ENCODE measurements at regions not wholly inside any gene's neighbourhood (a gene's known extent, or its start where the extent isn't known, plus 50 kb on each side); places are given as distances from the start of the nearest gene placed in this dataset.

DNA sequence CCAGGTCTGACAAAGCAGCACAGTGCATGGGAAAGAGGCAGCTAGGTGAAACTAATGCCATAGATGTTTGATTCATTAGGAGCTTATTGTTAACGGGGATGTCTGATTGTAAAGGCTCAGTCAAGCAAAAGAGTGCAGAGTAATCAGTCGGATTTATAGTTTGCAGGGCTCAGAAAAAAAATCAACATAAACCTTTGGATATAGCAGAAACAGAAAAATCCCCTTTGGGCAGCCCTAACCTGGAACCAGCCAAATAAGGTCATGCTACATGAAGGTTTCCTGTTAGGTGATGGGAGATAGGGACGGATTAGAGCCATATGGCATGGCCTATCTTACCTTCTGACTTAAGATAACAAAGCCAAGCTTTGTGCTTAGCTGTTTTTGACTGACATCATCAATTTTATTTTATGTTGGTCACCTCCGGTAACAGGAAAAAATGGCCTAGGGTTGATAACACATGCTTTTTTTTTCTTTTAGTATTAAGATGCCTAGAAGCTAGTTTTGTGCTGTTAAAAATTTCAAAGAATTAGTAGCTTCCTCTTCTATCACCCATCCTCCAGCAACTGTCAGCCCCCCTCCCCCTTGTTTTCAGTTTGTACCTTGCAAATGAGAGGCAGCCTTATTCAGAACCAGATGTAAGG lies 60.7 kb upstream of the ZEB2 start:
- H3K4me3 ChIP-seq (replicated peaks; ENCODE audit: low read depth, low read length), result no peak overlapping the region
- TF ChIP-seq, protein P1, sequence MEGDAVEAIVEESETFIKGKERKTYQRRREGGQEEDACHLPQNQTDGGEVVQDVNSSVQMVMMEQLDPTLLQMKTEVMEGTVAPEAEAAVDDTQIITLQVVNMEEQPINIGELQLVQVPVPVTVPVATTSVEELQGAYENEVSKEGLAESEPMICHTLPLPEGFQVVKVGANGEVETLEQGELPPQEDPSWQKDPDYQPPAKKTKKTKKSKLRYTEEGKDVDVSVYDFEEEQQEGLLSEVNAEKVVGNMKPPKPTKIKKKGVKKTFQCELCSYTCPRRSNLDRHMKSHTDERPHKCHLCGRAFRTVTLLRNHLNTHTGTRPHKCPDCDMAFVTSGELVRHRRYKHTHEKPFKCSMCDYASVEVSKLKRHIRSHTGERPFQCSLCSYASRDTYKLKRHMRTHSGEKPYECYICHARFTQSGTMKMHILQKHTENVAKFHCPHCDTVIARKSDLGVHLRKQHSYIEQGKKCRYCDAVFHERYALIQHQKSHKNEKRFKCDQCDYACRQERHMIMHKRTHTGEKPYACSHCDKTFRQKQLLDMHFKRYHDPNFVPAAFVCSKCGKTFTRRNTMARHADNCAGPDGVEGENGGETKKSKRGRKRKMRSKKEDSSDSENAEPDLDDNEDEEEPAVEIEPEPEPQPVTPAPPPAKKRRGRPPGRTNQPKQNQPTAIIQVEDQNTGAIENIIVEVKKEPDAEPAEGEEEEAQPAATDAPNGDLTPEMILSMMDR (IDR thresholded peaks at IDR 0.05; ENCODE audit: low read depth, low read length, missing control alignments), result no peak
- no peak for DNase-seq (ENCODE audit: extremely low read depth, low read depth)

DNA sequence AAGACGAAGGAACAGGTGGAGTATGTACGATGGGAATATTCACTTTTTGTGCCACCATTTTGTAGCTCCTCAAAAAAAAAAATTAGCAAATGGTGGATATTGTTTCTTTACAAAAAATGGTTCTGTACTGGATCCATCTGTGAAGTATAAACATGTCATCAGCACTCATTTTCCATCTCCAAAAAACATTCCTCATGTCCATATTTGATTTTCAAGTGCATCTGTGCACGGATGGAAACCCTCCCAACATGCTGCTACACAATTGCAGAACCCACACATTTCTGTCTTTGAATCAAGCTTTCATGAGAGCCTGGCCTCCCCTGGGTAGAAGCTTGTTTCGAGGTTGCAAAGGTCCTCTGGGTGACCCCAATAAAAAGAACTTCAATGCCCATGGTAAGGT lies 59.6 kb upstream of the ZEB2 start:
- TF ChIP-seq, protein P1 (IDR thresholded peaks at IDR 0.05; ENCODE audit: low read depth, low read length, missing control alignments), result no peak
- DNase-seq (ENCODE audit: extremely low read depth, low read depth), result no peak
- no peak overlapping the region for H3K4me3 ChIP-seq (replicated peaks; ENCODE audit: low read depth, low read length)

DNA sequence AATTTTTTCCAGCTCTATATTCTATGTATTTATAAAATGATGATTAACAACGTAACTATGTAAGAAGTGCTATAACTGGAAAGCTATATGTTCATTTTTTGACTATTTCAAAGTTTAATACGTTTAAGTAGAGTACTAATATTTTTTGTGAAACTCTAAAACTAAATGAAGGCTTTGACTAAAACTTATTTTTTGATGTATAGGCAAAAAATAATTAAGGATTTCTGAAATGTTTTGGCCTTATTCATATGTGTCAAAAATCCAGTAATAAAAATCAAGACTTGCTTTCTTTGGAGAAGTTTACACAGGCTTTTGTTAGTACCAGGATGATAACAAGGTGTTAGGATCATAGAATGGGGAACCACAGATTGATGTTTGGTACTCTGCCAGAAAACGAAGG lies 58.2 kb upstream of the ZEB2 start:
- no peak for DNase-seq (ENCODE audit: extremely low read depth, low read depth)
- H3K4me3 ChIP-seq (replicated peaks; ENCODE audit: low read depth, low read length), result no peak overlapping the region
- TF ChIP-seq, protein P1 (IDR thresholded peaks at IDR 0.05; ENCODE audit: low read depth, low read length, missing control alignments), result no peak

DNA sequence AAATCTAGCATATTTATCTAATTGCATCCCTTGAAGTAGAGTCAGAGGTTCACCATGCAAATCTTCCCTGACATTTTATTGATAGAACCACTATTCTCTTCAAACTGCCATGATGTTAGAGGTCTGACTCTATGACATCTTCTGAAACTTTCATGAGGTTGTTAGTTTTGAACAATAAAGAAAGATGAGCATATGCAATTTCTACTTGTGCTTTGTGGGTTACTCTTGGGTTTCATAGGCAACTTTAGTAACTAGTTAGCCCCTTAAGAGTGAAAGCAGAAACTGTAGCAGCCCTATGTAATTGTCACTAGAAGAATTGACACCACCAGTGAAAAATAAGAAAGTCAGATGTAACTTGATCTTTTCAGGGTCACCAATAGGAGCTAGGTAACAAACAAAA lies 53.1 kb upstream of the ZEB2 start:
- DNase-seq (ENCODE audit: extremely low read depth, low read depth), result no peak
- H3K4me3 ChIP-seq (replicated peaks; ENCODE audit: low read depth, low read length), result no peak overlapping the region
- TF ChIP-seq, protein P1 (IDR thresholded peaks at IDR 0.05; ENCODE audit: low read depth, low read length, missing control alignments), result no peak

DNA sequence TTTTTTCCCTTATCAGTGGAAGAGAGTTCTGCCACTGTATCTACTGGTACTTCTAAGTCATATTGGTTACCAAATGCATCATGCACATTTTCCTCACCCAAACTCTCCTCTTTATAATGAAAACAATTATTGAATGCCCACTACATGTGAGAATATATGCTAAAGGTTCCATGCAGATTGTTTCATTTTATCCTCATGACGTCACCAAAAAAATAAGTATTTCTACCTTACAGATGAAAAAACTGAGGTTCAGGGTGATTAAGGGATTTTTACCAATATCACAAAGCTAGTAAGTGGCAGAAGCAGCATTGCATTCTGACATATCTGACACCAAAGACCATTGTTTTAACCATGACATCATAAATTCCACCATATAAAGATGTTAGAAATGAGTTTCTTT lies 51.9 kb upstream of the ZEB2 start:
- TF ChIP-seq, protein P1 (IDR thresholded peaks at IDR 0.05; ENCODE audit: low read depth, low read length, missing control alignments), result no peak
- no peak for DNase-seq (ENCODE audit: extremely low read depth, low read depth)
- H3K4me3 ChIP-seq (replicated peaks; ENCODE audit: low read depth, low read length), result no peak overlapping the region

DNA sequence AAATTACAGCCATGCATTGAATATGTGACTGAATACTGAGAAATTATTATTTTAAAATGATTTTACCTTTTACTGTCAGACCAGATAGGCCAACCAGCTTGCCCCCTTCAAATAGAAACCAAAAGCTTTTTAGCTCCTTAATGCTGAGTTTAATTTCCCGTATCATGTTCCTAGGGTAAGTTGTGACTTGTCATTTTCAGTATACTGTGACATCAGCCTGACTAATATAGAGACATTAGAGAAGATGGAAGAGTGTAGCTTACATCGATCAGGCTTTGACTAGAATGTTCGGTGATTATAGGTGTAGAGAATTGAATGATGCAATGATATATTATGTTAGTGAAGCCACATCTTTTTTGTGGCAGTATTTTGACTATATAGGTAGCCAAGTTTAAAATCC lies 50.6 kb upstream of the ZEB2 start:
- DNase-seq (ENCODE audit: extremely low read depth, low read depth), result no peak
- H3K4me3 ChIP-seq (replicated peaks; ENCODE audit: low read depth, low read length), result no peak overlapping the region
- TF ChIP-seq, protein P1 (IDR thresholded peaks at IDR 0.05; ENCODE audit: low read depth, low read length, missing control alignments), result no peak

Measured in HFF-Myc (cell line).